ENCODE measurements at regions not wholly inside any gene's neighbourhood (a gene's known extent, or its start where the extent isn't known, plus 50 kb on each side); places are given as distances from the start of the nearest gene placed in this dataset.
"Not testable (repeated sequence)": the region's sequence is repeated elsewhere in the genome, so short reads cannot be mapped to it uniquely, and the experiment has no call there.

DNA sequence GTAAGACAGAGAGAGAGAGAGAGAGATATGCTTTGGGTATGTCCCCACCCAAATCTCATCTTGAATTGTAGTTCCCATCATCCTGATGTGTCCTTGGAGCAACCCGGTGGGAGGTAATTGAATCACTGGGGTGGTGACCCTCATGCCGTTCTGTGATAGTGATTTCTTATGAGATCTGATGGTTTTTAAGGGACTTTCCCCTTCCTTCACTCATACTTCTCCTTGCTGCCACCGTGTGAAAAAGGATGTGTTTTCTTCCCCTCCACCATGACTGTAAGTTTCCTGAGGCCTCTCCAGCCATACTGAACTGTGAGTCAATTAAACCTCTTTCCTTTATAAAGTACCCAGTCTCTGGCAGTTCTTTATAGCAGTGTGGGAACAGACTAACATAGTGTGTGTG, 60.3 kb downstream of the EOMES start:
- DNase-seq (ENCODE audit: low spot score) = no peak

DNA sequence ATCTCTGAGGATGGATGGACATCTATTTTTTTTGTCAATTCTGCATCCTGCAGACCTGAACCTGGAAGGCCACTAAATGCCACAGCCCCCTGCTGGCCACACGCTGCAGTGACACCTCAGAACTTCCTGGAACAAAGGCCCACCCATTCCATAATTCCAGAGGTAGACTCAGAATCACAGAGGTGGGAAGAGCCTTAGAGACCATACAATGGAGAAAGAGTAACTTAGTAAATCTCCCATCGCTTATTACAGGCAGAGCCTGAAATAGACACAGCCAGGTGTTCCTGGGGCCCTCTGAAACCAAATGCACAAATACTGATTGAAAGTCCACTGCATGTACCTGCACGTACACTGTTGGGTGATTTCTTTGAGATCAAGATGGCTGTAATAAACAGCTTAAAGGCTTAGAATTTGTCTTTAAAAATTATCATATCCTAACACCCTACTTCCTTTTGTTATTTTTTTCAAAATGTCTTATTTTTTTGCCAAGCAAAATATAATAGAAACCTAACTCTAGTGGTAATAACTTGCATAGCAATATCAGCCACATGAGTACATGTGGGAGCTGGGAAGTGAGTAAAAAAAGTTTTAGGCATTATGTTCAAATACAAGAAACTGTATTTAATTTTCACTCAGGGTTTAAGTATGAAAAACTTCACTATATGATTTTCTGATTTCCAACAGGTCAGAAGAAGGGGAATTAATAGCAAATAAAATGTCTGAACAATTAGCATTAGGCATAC, 62.7 kb downstream of the EOMES start:
- DNase-seq (ENCODE audit: low spot score) = peak; percentile 55

DNA sequence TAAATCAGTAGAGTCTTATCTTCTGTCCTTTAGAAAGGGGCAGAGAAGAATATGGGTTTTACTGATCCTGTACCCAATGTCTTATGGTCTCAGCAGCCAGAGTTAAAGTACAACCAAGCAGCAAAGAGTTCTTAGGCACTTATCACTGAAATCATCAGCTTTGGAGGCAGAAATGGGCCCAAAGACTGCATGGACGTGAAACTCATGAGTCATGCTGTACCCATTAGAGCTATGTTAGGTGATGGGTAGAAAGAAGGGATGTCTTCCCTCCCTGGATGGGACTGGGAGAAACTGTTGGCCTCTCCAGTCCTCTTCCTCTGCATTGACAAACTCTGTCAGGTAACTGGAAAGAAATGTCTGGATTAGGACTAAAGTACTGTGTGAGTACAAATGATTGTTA, 63.4 kb downstream of the EOMES start:
- DNase-seq (ENCODE audit: low spot score) = no peak

- no peak for DNase-seq (ENCODE audit: low spot score)
These were observed 64.3 kb downstream of the EOMES start for GRCh38 chr3:27657871-27658270.

DNA sequence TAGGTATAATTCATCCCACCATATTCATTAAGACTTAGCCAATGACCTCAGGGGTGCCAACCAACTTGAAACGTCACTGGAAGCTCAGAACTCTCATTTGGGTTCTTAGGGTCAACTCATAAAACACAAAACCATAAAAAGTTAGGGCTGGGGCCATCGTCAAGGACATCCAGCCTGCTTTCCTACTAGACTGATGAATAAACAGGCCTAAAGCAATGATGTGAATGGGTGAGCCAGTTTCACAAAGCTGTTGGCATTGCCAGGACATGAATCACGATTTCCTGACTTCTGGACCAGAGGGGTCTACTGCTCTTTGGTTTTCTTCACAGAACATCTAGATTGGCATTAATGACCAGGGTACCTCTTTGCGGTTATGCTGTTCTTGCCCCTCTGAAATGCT, 64.7 kb downstream of the EOMES start:
- DNase-seq (ENCODE audit: low spot score) = no peak

DNA sequence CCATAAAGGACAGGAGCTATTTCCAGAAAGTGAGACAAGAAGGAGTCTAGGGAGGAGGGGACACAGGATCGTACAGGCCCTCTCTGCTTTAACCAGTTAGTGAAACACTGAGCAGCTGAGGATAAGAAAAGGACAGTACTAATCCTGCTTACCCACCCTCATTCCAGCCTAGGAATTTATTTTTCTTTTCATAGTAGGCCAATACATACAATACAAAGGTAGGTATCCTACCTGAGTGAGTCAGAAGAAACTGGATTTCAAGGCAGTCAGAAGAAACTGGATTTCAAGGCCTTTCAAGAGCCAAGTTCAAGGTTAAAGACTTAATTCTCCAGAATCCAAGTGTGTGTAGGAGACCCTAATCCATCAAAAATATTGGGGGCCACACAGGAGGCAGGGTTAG, 65.3 kb downstream of the EOMES start:
- no peak for DNase-seq (ENCODE audit: low spot score)

DNA sequence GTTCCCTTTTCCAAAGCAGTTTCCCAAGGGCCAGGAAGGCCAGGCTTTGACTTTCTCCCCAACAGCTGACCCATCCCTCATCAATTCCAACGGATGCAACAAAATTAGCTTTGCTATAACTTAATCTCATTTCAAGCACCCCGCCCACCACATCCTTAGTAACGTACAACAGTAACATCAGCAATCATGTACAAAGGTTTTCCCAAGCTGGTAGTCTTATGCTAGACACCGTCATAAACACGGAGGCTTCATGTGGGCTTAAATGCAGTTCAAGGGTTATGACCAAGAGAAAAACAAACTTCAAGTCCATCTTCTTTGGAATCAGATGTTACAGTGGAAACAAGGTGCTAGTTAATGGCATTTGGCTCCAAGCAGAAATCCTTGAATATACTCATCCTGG, 66.6 kb downstream of the EOMES start:
- DNase-seq (ENCODE audit: low spot score) = no peak

GRCh38 chr3:27653803-27654558, 68.1 kb downstream of the EOMES start:
- no peak for DNase-seq (ENCODE audit: low spot score)

- DNase-seq (ENCODE audit: low spot score) = no peak
These were observed 72.8 kb downstream of the EOMES start for GRCh38 chr3:27649277-27649676.

- DNase-seq (ENCODE audit: low spot score) = no peak
These were observed 75.2 kb downstream of the EOMES start for GRCh38 chr3:27646896-27647295.

DNA sequence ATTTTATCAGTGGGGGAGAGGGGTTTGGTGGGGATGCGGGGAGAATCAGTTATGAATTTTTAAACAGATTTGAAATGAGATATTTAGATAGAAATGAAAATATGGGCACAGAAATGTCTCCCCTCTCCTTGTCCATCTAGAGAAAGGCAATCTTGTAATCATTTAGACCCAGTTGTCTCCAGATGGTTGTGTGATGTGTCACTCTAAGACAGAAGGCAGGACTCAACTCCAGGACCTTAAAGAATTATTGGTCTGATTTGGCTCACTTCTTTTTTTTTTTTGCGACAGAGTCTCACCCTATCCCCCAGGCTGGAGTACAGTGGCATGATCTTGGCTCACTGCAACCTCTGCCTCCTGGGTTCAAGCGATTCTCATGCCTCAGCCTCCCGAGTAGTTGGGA, 77.2 kb downstream of the EOMES start:
- no peak for DNase-seq (ENCODE audit: low spot score)

DNA sequence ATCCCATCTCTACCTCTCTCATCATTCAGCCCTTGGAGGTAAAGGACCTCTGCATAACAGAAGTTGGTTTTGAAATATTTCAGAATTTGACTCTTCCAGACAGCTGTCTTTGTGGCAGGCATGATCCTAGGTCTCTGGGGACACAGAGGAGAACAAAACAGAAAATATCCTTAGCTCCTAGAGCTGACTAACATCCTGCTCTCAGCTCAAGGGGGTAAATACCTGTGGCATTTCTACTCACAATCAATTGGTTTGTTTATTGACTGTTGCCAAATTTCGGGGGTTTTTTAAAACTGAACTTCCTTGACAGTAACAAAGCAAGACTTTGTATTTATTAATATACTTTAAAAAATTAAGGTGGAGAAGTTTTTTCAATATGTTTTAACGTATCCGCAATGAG, 78.8 kb downstream of the EOMES start:
- DNase-seq (ENCODE audit: low spot score) = no peak

- no peak for DNase-seq (ENCODE audit: low spot score)
These were observed 79.3 kb downstream of the EOMES start for GRCh38 chr3:27642796-27643195.

GRCh38 chr3:27641888-27642601, 80.1 kb downstream of the EOMES start:
- DNase-seq (ENCODE audit: low spot score) = no peak

DNA sequence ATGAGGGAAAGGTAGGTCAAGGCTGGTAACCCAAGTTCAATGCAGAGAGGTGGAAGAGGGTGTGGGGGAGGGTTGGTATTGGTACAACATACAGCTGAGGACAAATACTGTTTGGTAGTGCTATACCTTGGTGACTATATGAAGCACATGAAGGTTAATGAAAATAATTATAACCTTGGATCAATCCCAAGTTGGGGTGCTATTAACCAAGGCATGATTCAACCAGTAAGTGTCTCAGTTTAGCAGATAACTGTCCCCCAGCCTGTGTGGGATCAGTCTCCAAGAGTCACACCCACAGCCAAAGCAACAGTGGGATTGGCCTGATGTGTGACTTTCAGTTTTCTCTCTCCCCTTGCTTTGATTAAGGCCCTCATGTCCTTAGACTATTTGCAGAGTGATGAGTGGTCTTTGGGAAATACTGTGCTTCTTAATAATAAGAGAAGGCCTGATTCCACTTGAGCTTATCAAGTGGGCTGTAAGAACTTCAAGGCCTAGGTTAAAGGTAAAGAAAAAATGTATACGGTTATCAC, 80.8 kb downstream of the EOMES start:
- no peak for DNase-seq (ENCODE audit: low spot score)

DNA sequence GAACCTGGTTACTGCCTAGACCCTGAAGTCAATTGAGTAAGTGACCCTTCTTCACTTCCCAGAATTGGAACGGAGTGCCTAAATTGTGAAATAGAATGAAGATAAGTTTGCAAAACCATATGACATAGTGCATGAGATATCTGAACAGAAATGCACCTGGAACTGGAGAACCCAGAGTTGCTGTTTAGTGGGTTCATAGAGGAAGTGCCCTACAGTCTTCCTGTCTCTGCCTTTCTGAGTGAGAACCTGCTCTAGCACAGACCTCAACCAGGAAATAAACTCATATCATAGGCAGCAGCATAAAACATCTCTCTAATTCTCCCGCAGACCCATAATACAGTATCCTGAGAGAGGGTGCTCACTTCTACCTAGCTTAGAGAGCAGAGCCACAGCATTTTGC, 82.9 kb downstream of the EOMES start:
- no peak for DNase-seq (ENCODE audit: low spot score)

- DNase-seq (ENCODE audit: low spot score) = no peak
These were observed 83.5 kb downstream of the EOMES start for GRCh38 chr3:27638594-27638993.

DNA sequence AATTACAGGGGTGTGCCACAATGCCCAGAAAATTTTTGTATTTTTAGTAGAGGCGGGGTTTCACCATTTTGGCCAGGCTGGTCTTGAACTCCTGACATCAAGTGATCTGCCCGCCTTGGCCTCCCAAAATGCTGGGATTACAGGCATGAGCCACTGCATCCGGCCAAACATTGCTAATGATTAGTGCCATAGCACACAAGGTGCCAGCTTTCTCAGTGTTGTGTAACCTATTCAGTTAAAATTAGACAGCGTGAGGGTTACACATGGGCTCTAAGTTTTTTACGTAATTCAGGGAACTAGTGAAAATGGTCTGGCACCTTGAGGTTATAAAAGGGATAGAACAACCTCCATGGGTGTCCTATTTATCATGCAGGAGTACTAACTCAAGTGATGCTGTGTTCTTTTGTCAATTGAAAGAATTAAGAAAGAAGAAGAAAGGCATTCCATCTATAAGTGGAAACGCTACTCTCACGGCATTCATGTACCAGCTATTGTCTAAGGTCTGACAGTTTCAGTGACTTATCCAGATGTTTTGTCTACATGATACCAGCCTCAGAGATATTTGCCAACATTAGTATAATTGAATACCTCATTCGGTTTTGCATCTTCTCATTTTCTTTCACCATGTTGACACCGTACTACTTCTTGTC, 84.7 kb downstream of the EOMES start:
- no peak for DNase-seq (ENCODE audit: low spot score)

GRCh38 chr3:27635006-27635405, 87.1 kb downstream of the EOMES start:
- not testable (repeated sequence) for DNase-seq (ENCODE audit: low spot score)

DNA sequence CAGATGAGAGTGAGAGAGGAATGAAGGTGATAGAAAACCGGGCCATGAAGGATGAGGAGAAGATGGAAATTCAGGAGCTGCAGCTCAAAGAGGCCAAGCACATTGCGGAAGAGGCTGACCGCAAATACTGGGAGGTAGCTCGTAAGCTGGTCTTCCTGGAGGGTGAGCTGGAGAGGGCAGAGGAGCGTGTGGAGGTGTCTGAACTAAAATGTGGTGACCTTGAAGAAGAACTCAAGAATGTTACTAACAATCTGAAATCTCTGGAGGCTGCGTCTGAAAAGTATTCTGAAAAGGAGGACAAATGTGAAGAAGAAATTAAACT, 88.9 kb downstream of the EOMES start:
- DNase-seq (ENCODE audit: low spot score) = no peak

- peak; percentile 37 for DNase-seq (ENCODE audit: low spot score)
These were observed 89.5 kb downstream of the EOMES start for GRCh38 chr3:27632431-27633223.

DNA sequence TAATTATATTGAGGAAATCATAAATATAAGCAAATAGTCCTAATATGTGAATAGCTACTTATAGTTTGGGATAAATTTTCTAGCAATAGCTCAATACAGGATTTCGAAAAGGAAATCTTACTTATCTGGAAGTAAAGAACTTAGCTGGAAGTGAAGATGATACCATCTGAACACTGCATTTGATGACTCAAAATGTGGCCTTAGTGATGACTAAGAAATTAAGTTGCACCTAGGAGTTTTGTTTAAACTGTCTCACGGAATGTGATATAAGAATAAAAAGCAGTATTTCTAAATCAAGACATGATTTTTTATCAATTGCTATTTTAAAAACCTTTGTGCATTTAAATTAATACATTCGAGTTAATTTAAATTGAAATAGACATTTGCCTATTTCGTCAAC, 91.2 kb downstream of the EOMES start:
- DNase-seq (ENCODE audit: low spot score) = peak; percentile 22

Data from RKO (cell line).